Retinal pigment epithelial cell (primary cell): ENCODE measurements at regions not wholly inside any gene's neighbourhood (a gene's known extent, or its start where the extent isn't known, plus 50 kb on each side); places are given as distances from the start of the nearest gene placed in this dataset.
A peak's percentile ranks its signal among the peaks of the same experiment; 100 is the strongest.

ENCODE experiments used
- DNase-seq: peaks from one replicate; pipeline ENCODE4 v3.0.0-alpha.2; 2010; ENCODE audit warnings: low read depth
- H3K4me3 ChIP-seq: 2 replicates; pipeline ENCODE4 v1.5.1; 2011; ENCODE audit warnings: mild to moderate bottlenecking, low read length, control low read depth, moderate library complexity
- TF ChIP-seq, protein P1 (sequence below): conservative IDR thresholded peaks from 2 replicates; pipeline ENCODE4 v1.5.1; 2011; ENCODE audit warnings: low read depth, low read length, control low read depth, inconsistent platforms

DNA sequence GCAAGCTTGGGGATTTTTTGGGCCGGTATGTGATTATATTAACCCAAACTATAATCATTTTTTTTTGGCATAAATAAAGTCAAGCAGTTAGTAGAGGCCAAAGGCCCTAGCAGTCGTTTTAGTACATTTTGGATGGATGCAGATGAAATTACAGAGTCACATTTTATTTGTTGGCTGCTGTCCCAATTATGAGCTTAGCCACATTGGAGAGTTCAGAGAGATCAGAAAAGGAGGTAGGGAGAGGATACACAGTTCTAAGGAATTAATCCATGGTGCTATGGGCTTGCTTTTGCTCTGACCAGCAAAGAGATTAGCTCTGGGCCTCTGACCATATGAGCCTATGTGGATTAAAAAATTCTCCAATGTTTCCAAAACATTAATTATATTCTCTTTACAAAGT, 395.1 kb downstream of the RAPGEF2 start:
- no peak overlapping the region for H3K4me3 ChIP-seq
- TF ChIP-seq, protein P1, sequence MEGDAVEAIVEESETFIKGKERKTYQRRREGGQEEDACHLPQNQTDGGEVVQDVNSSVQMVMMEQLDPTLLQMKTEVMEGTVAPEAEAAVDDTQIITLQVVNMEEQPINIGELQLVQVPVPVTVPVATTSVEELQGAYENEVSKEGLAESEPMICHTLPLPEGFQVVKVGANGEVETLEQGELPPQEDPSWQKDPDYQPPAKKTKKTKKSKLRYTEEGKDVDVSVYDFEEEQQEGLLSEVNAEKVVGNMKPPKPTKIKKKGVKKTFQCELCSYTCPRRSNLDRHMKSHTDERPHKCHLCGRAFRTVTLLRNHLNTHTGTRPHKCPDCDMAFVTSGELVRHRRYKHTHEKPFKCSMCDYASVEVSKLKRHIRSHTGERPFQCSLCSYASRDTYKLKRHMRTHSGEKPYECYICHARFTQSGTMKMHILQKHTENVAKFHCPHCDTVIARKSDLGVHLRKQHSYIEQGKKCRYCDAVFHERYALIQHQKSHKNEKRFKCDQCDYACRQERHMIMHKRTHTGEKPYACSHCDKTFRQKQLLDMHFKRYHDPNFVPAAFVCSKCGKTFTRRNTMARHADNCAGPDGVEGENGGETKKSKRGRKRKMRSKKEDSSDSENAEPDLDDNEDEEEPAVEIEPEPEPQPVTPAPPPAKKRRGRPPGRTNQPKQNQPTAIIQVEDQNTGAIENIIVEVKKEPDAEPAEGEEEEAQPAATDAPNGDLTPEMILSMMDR: no peak
- DNase-seq: peak; percentile 81

DNA sequence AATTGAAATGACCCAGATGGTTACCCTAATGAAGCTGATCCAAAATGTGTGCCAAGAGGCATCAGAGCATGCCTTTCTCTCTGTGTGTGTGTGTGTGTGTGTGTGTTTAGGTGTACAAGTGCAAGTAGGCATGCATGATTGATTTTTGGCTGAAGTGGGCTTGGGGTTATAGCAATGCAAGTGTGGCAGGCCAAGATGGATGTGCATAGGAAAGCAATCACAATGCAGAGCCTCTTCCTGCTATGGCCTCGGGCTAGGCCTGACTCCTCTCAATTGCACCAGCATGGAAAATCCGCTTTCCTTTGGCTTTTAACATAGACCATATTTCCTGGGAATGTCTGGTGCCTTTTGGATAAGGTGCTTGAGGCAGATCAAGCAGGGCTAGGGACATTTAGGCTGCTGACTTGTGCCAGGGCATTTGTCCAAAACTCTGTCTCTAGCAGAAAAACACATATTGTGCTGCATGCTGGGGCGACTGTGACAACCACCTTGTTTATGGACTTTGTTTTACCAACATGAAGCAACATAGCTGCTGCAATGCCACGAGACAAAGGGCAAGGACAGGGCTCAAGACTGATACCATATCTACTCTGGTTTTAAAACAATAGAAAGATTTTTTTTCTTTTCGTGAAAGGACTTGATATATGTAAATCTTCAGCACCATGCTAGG, 395.7 kb downstream of the RAPGEF2 start:
- TF ChIP-seq, protein P1: no peak
- H3K4me3 ChIP-seq: no peak overlapping the region
- DNase-seq: no peak

GRCh38 chr4:159500861-159501260, 398.0 kb downstream of the RAPGEF2 start:
- H3K4me3 ChIP-seq: no peak overlapping the region
- DNase-seq: no peak
- TF ChIP-seq, protein P1: no peak

- TF ChIP-seq, protein P1: no peak
- peak; percentile 63 for DNase-seq
- H3K4me3 ChIP-seq: no peak overlapping the region
Measured at GRCh38 chr4:159503236-159504008, 400.5 kb downstream of the RAPGEF2 start.

DNA sequence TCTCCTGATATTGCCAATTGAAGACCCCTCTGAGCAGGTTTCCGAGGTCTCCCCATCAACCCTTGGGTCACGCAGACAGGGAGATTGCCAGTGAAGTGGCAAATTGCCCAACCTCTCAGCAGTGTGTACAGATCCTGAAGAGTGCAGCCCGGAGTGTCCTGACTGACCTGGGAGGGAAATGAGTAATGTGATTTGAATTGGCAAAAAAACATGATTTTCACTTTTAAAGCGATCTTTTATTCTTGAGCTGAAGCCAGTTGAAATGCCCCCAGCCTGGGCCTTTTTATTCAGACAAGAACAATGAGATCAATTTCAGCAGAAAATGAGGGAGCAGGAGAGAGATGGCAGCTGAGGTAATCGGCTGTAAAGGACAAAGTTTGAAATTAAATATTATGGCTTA, 401.8 kb downstream of the RAPGEF2 start:
- DNase-seq: no peak
- H3K4me3 ChIP-seq: no peak overlapping the region
- TF ChIP-seq, protein P1: no peak

GRCh38 chr4:159505266-159505975, 402.5 kb downstream of the RAPGEF2 start:
- TF ChIP-seq, protein P1: no peak
- DNase-seq: peak; percentile 52
- peak overlapping the region; percentile 10 for H3K4me3 ChIP-seq
